ENCODE measurements at regions not wholly inside any gene's neighbourhood (a gene's known extent, or its start where the extent isn't known, plus 50 kb on each side); places are given as distances from the start of the nearest gene placed in this dataset.

DNA sequence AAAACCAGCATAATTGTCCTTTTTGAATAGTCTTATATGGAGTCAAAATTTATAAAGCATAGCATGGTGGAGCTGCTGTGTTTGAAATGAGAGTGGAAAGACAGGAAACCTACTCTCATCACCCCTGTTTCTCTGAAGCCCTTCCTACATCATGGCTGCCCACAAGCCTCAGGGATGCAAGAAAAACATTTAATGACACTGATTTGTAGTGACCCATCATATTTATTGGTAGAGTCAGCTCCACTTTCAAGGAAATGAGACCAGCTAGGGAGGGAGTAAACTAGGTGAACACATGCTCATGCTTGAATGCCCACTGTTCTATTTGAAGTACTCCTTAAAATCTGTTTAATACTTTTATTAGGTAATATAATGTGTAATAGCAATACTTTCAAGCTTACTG lies 494.3 kb upstream of the KCNMB2 start:
- H3K27me3 ChIP-seq, result no peaks in the 10 kb centered on the region
- H3K4me3 ChIP-seq, result no peak overlapping the region
- intact Hi-C loops (cut with DNase I), result no loop called here
- no peak for DNase-seq (ENCODE audit: extremely low spot score)
- no peaks in the 10 kb centered on the region for H3K9me3 ChIP-seq
- TF ChIP-seq CTCF (IDR thresholded peaks at IDR 0.05), result no peak
- TF ChIP-seq POLR2AphosphoS5 (IDR thresholded peaks at IDR 0.05), result no peak
- no peak for TF ChIP-seq POLR2A (IDR thresholded peaks at IDR 0.05; ENCODE audit: low read depth)
- no peak for TF ChIP-seq EP300 (IDR thresholded peaks at IDR 0.05)
- H3K36me3 ChIP-seq, result no peaks in the 10 kb centered on the region
- H3K27ac ChIP-seq (replicated peaks in 1 of 4), result no peak overlapping the region
- no peaks in the 10 kb centered on the region for H3K4me1 ChIP-seq

DNA sequence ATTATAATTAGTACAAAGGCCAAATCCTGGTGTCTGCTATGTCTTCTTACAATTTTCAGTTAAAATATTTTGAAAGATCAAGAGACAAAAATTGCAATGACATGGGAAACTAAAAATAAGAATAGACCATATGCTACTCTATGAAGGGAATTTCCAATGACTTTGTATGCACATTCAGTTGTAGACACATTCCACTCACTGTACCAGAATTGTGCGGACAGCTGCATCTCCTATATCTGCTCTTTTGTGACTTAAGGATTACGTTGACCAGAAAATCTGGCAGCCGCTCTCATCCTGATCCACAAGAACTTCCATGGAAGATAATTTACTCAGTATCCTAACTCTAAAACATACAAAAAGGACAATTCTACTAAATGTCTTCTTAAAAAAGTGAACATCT lies 493.9 kb upstream of the KCNMB2 start:
- no peak overlapping the region for H3K27ac ChIP-seq (replicated peaks in 1 of 4)
- 93% methylated on average over 3 of the region's 3 CpGs for WGBS
- no peaks in the 10 kb centered on the region for H3K9me3 ChIP-seq
- no peak for DNase-seq (ENCODE audit: extremely low spot score)
- no peak overlapping the region for H3K4me3 ChIP-seq
- intact Hi-C loops (cut with DNase I), result no loop called here
- H3K4me1 ChIP-seq, result no peaks in the 10 kb centered on the region
- TF ChIP-seq EP300 (IDR thresholded peaks at IDR 0.05) (no peak), POLR2AphosphoS5 (IDR thresholded peaks at IDR 0.05) (no peak), CTCF (IDR thresholded peaks at IDR 0.05) (no peak), POLR2A (IDR thresholded peaks at IDR 0.05; ENCODE audit: low read depth) (no peak)
- H3K36me3 ChIP-seq, result no peaks in the 10 kb centered on the region
- H3K27me3 ChIP-seq, result no peaks in the 10 kb centered on the region

DNA sequence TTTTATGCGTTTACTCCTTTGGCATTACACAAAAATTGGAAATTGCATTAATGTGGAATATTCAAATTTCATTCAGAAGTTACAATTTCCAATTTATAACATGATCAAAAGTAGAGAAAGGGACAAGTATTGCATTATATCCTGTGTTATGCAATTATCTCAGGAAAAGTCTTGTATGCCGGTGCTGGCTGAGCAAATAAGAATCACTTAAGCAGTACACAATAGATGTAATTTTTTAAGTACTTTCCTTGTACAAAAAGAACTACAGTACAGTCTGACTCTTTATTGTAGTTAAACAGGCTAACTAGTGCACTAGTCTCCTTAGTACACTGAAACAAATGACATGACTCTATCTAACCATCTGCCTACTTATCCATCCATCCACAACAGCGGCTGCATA lies 493.2 kb upstream of the KCNMB2 start:
- DNase-seq (ENCODE audit: extremely low spot score), result no peak
- no peaks in the 10 kb centered on the region for H3K36me3 ChIP-seq
- intact Hi-C loops (cut with DNase I), result no loop called here
- WGBS, result 90% methylated on average over 3 of the region's 3 CpGs
- H3K4me3 ChIP-seq, result no peak overlapping the region
- no peaks in the 10 kb centered on the region for H3K4me1 ChIP-seq
- no peak overlapping the region for H3K27ac ChIP-seq (replicated peaks in 1 of 4)
- TF ChIP-seq POLR2AphosphoS5 (IDR thresholded peaks at IDR 0.05) (no peak), POLR2A (IDR thresholded peaks at IDR 0.05; ENCODE audit: low read depth) (no peak), EP300 (IDR thresholded peaks at IDR 0.05) (no peak), CTCF (IDR thresholded peaks at IDR 0.05) (no peak)
- no peaks in the 10 kb centered on the region for H3K9me3 ChIP-seq
- no peaks in the 10 kb centered on the region for H3K27me3 ChIP-seq

- WGBS, result 98% methylated on average over 2 of the region's 2 CpGs
- no peaks in the 10 kb centered on the region for H3K4me1 ChIP-seq
- H3K27ac ChIP-seq (replicated peaks in 1 of 4), result no peak overlapping the region
- H3K9me3 ChIP-seq, result no peaks in the 10 kb centered on the region
- no peak for DNase-seq (ENCODE audit: extremely low spot score)
- no peaks in the 10 kb centered on the region for H3K27me3 ChIP-seq
- intact Hi-C loops (cut with DNase I), result no loop called here
- no peak overlapping the region for H3K4me3 ChIP-seq
- TF ChIP-seq CTCF (IDR thresholded peaks at IDR 0.05), result no peak
- TF ChIP-seq POLR2A (IDR thresholded peaks at IDR 0.05; ENCODE audit: low read depth), result no peak
- no peak for TF ChIP-seq POLR2AphosphoS5 (IDR thresholded peaks at IDR 0.05)
- H3K36me3 ChIP-seq, result no peaks in the 10 kb centered on the region
Measured at GRCh38 chr3:178044320-178044719, 491.9 kb upstream of the KCNMB2 start.

DNA sequence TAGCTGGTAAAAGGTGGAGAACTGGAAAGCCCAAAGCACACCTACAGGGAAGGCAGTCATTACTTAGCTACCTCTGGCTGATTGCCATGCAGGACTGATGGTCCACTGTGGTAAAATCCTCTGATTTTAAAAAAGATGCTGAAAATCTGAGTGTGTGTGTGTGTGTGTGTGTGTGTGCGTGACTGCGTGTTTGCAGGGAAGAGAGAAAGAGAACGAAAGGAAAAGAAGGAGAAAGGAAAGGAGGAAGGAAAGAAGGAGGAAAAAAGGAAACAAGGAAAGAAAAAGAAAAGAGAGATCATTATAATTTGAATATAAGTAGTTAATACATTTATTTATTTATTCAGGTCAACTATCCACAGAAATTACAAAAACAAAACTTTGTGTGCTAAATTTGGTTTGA lies 488.7 kb upstream of the KCNMB2 start:
- Histone ChIP-seq H3K27me3 (no peaks in the 10 kb centered on the region), H3K36me3 (no peaks in the 10 kb centered on the region), H3K9me3 (no peaks in the 10 kb centered on the region), H3K27ac (replicated peaks in 1 of 4) (no peak overlapping the region), H3K4me1 (no peaks in the 10 kb centered on the region), H3K4me3 (no peak overlapping the region)
- WGBS, result 97% methylated on average over 3 of the region's 3 CpGs
- TF ChIP-seq EP300 (IDR thresholded peaks at IDR 0.05) (no peak), POLR2A (IDR thresholded peaks at IDR 0.05; ENCODE audit: low read depth) (no peak), CTCF (IDR thresholded peaks at IDR 0.05) (no peak), POLR2AphosphoS5 (IDR thresholded peaks at IDR 0.05) (no peak)
- DNase-seq (ENCODE audit: extremely low spot score), result no peak
- intact Hi-C loops (cut with DNase I), result no loop called here
